Activated naive CD8-positive, alpha-beta T cell treated with anti-CD3 and anti-CD28 coated beads, Interleukin-2, amount 10 ng/mL, durations not matched to agents 7 days and 5 days (primary cell): ENCODE measurements at regions not wholly inside any gene's neighbourhood (a gene's known extent, or its start where the extent isn't known, plus 50 kb on each side); places are given as distances from the start of the nearest gene placed in this dataset.

Experiments
- ATAC-seq: fragments of 150-1000 bp; cut with Tn5 transposase; one replicate; pipeline ENCODE4 v1.10.0; 2021; ENCODE audit warnings: low read depth, moderate library complexity
- POLR2A ChIA-PET: fragments of 350-600 bp; sonication (Branson Sonifier 250); formaldehyde crosslinking; loops from one replicate; lab custom pipeline; 2021; ENCODE audit warnings: antibody characterized with exemption; lab: Charles Lee
- DNase-seq: peaks from one replicate; pipeline ENCODE4 v3.0.0; 2021
- H3K27ac Mint-ChIP-seq: one replicate; pipeline ENCODE4 v1.8.0; 2022; ENCODE audit warnings: mild to moderate bottlenecking, mixed read lengths
- H3K27me3 Mint-ChIP-seq: one replicate; pipeline ENCODE4 v1.8.0; 2022; ENCODE audit warnings: mild to moderate bottlenecking, moderate library complexity, mixed read lengths
- H3K36me3 Mint-ChIP-seq: one replicate; pipeline ENCODE4 v1.8.0; 2021; ENCODE audit warnings: mild to moderate bottlenecking, mixed read lengths
- H3K4me1 Mint-ChIP-seq: one replicate; pipeline ENCODE4 v1.8.0; 2021; ENCODE audit warnings: mixed read lengths
- H3K4me3 Mint-ChIP-seq: one replicate; pipeline ENCODE4 v1.8.0; 2022; ENCODE audit warnings: mild to moderate bottlenecking, moderate library complexity, mixed read lengths
- H3K9me3 Mint-ChIP-seq: one replicate; pipeline ENCODE4 v1.8.0; 2021; ENCODE audit warnings: mixed read lengths

DNA sequence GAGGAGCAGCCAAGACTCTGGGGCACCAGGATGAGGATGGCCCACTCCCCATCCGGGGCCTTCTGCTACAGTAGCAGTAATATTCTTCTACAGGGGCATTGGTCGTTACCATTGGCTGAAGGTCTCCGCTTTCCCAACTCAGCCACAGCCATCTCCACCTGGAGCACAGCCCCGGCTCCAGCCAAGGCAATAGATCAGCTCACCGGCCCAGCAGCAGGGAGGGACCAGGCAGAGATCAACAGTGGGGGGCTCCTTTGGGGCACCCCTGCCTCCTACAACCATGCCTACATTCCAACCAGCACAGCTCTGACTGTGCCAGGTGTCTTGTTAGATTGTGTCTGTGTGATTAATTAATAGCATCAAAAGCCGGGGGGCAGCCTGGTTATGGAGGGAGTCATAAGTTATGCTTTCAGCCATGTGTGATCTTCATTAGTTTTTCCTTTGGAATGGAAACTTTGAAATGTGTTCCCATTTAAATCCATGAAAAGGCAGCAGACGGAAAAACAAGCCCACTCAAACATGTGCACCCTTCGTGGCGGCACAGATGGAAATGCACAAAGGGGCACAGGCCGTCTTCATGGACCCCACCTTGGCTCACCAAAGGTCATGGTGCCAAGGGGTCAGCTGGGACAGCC is 68.6 kb upstream of the BZW1 start:
- POLR2A ChIA-PET, result no interaction called here

DNA sequence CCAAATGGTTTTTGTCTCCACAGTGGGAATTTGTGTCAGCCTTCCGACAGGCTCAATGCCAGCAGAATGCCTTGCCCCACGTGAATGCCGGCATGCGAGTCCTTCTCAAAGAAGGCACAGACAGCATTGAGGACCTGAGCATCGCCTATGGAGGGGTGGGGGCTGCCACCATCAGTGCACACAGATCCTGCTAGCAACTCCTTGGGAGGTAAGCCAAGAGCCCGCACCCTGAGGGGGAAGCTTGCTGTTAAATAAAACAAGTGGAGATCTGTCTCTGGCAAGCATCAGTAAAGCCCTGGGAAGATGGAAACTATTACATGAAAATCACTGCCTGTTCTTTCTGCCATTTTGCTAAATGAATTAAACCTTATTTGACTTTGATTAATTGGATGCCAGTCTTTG is 67.5 kb upstream of the BZW1 start:
- POLR2A ChIA-PET, result no interaction called here
- peaks cover 5% of the 10 kb centered on the region for H3K27me3 Mint-ChIP-seq

More for the DNA sequence above, 68.6 kb upstream of the BZW1 start:
- no peak overlapping the region for H3K4me3 Mint-ChIP-seq
- H3K27ac Mint-ChIP-seq, result no peak overlapping the region
- ATAC-seq, result no peak
- H3K27me3 Mint-ChIP-seq, result peaks cover 9% of the 10 kb centered on the region
- DNase-seq, result no peak
- no peaks in the 10 kb centered on the region for H3K4me1 Mint-ChIP-seq
- H3K36me3 Mint-ChIP-seq, result no peaks in the 10 kb centered on the region
- no peaks in the 10 kb centered on the region for H3K9me3 Mint-ChIP-seq

DNA sequence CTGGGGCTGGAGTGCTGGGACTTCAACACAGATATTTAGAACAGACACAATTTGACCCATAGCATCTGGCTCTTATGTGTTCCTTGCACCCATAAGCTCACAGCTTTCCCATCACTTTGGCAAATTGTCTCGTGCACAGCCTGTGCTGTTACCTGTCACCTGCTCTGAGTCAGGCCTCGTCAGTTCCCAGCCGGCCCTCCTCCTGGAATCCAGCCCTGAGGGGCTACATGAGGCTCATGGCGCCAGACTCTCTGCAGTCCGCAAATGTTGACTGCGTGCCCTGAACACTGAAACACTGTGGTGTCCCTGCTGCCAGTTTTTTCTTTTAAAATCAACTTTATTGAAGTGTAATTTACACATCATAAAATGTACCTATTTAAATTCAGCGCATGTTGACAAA is 65.4 kb upstream of the BZW1 start:
- Mint-ChIP-seq H3K4me1 (no peaks in the 10 kb centered on the region), H3K27me3 (no peaks in the 10 kb centered on the region), H3K4me3 (no peak overlapping the region), H3K36me3 (no peaks in the 10 kb centered on the region), H3K27ac (no peak overlapping the region), H3K9me3 (no peaks in the 10 kb centered on the region)
- DNase-seq (no peak), ATAC-seq (no peak)
- POLR2A ChIA-PET, result no interaction called here

More for the DNA sequence above, 67.5 kb upstream of the BZW1 start:
- Mint-ChIP-seq H3K4me3 (no peak overlapping the region), H3K36me3 (no peaks in the 10 kb centered on the region), H3K9me3 (no peaks in the 10 kb centered on the region), H3K4me1 (no peaks in the 10 kb centered on the region), H3K27ac (no peak overlapping the region)
- DNase-seq (no peak), ATAC-seq (no peak)

DNA sequence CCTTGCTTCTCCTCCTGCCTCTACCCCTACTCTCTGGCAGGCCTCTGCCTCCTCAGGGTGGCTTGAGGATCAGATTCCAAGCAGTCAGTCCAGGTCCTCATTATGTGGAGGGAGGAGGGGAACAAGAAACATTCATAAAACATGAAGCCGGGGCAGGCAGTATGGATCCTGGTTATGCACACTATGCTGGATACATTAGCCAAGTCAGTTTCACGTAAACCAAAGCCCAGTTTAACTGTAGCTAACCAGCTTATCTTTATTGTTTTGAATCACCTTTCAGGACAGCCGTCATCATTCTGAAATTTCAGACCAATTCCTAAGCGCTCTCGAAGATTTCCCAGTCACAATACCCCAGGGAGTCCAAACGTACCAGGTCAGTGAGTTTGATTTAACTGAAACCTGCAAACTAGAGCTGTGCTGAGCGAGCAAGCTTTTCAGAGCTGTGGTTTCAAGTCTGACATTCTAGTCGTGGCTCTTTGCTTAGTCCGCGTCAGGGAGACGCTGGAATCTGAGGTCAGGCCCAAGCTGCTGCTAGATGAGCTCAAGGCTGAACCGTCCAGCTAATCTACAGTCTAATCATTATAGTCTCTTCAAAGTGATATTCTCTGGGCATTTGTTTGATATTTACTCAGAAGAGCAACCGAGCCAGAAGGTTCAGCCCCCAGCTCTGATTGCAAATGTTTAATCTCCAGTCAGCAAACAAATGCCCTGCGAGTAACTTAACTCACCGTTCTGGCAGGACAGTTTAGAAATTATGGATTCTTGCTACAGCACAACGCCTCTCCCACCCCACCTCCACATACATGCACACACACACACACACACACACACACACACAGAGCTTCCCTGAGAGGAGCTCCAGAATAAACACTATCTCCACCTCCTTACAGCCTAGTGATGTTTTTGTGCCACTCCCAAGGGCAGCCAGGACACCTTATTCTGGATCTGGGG is 63.8 kb upstream of the BZW1 start:
- H3K9me3 Mint-ChIP-seq, result no peaks in the 10 kb centered on the region
- H3K27ac Mint-ChIP-seq, result no peak overlapping the region
- no peak for DNase-seq
- peaks cover 5% of the 10 kb centered on the region for H3K27me3 Mint-ChIP-seq
- POLR2A ChIA-PET, result interaction anchor here (1.3 kb wide), 1 partner anchor 35 kb away, joined by 3 read pairs; no protein-coding TSS in a partner anchor
- H3K36me3 Mint-ChIP-seq, result no peaks in the 10 kb centered on the region
- no peak overlapping the region for H3K4me3 Mint-ChIP-seq
- H3K4me1 Mint-ChIP-seq, result no peaks in the 10 kb centered on the region
- ATAC-seq, result no peak

DNA sequence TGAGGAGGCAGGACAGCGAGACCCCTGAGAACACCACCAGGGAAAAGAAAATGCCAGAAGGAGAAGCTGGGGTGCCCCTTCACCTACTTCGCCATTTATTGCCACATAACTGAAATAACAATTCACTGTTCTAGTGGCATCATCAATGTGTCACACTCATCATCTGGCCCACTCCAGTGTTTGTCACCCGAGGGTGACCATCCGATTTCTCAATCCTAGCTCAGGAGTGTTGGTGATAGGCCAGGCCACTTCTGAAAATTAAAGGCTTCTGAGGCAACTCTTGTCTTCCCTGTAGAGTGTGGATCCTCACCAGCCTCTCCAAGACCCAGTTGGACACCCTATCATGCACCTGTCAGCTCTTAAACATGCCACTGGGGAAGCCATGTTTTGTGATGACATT is 62.9 kb upstream of the BZW1 start:
- POLR2A ChIA-PET, result interaction anchor here (1.3 kb wide), 1 partner anchor 35 kb away, joined by 3 read pairs; no protein-coding TSS in a partner anchor
- H3K27ac Mint-ChIP-seq, result no peak overlapping the region
- H3K9me3 Mint-ChIP-seq, result no peaks in the 10 kb centered on the region
- DNase-seq (no peak), ATAC-seq (no peak)
- no peaks in the 10 kb centered on the region for H3K36me3 Mint-ChIP-seq
- H3K27me3 Mint-ChIP-seq, result peaks cover 5% of the 10 kb centered on the region
- no peak overlapping the region for H3K4me3 Mint-ChIP-seq
- H3K4me1 Mint-ChIP-seq, result no peaks in the 10 kb centered on the region

DNA sequence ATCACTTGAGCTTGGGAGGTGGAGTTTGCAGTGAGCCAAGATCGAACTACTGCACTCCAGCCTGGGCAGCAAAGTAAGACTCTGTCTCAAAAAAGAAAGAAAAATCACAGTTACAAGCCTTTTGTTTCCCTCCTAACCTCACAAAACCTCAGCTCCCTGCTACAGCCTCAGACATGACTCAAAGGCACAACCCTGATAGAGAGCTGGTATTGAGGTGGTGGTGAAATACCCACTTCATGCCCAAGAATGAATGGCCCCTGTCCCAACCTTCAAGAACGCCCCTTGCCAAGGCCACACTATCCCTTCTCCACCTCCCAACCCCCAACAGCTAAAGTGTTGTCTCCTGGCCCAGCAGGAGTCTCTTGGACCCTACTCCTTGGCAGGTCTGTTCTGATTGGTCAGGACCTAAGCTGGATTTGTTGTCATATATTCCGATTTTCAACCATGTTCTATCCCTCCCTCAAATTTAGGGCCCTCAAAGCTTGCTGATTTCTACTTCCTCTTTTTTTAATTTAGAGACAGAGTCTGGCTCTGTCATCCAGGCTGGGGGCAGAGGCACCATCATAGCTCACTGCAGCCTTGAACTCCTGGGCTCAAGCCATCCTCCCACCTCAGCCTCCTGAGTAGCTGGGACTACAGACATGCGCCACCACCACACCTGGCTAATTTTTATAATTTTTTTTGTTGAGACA is 61.9 kb upstream of the BZW1 start:
- no peak overlapping the region for H3K27ac Mint-ChIP-seq
- H3K4me3 Mint-ChIP-seq, result no peak overlapping the region
- ATAC-seq (no peak), DNase-seq (no peak)
- no peaks in the 10 kb centered on the region for H3K9me3 Mint-ChIP-seq
- POLR2A ChIA-PET, result no interaction called here
- H3K4me1 Mint-ChIP-seq, result no peaks in the 10 kb centered on the region
- H3K27me3 Mint-ChIP-seq, result peaks cover 7% of the 10 kb centered on the region
- no peaks in the 10 kb centered on the region for H3K36me3 Mint-ChIP-seq

DNA sequence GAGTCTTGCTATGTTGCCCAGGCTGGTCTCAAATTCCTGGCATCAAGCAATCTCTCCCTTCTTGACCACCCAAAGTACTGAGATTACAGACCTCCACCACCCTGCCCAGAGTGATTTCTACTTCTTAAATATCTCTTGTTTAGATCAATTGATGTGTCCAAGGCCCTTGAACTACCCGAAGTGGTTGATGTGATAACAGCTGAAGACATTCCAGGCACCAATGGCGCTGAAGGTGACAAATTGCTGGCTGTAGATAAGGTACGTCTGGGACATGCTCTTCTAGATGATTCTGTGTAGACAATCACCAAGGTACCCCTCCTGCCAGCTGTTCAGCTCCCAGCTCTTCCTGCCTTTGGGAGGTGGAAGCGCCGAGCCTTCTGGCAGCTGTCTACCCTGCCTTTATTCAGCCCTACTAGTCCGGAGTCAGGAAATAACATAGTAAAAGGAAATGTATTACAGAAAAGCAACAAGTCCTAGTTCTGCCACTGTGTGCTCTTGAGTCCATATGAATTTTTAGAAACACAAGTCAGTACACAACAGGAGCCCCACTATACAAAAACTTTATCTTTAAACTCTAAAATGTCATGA is 61.3 kb upstream of the BZW1 start:
- Mint-ChIP-seq H3K9me3 (no peaks in the 10 kb centered on the region), H3K4me1 (no peaks in the 10 kb centered on the region), H3K4me3 (no peak overlapping the region), H3K36me3 (no peaks in the 10 kb centered on the region), H3K27me3 (peaks cover 7% of the 10 kb centered on the region), H3K27ac (no peak overlapping the region)
- no peak for DNase-seq
- POLR2A ChIA-PET, result no interaction called here
- ATAC-seq, result no peak

DNA sequence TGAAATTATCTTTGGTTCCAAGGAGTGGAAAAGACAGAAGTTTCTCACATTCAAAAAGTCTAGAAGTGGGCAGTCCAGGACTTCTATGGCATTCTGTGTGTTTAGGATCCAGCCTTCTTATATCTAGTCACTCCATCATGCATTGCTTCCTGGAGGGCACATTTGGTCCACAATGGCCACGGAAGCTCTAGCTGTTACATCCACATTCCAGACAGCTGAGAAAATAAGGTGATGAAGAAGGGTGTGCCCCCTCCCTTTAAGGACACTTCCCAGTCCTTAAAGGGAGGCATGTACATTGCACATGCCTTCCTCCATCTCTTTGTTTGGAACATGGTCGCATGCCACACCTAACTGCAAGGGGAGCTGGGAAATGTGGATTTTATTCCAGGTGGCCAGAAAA is 59.9 kb upstream of the BZW1 start:
- H3K27ac Mint-ChIP-seq, result no peak overlapping the region
- H3K36me3 Mint-ChIP-seq, result no peaks in the 10 kb centered on the region
- no peak overlapping the region for H3K4me3 Mint-ChIP-seq
- DNase-seq, result no peak
- H3K27me3 Mint-ChIP-seq, result peaks cover 7% of the 10 kb centered on the region
- no peaks in the 10 kb centered on the region for H3K9me3 Mint-ChIP-seq
- no peaks in the 10 kb centered on the region for H3K4me1 Mint-ChIP-seq
- POLR2A ChIA-PET, result no interaction called here
- no peak for ATAC-seq

DNA sequence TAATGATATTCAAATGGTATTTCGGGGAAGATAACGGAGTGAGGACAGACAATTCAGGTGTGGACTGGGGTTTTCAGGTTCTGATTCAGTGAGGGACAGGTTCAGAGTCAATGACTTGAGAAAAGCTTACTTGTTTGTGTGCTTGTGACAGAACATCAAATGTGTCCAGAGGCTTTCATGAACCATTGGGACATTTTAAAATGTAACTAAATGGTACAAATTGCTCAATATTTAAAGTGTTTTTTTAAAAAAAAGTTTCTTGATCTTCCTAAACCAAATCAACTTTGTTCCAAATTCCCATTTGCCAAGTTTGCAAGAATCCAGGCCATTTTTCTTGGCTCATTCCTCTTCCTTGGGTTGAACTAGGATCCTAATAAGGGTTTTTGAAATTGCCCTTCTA is 59.4 kb upstream of the BZW1 start:
- POLR2A ChIA-PET, result no interaction called here
- Mint-ChIP-seq H3K36me3 (no peaks in the 10 kb centered on the region), H3K4me1 (no peaks in the 10 kb centered on the region), H3K27ac (no peak overlapping the region), H3K9me3 (no peaks in the 10 kb centered on the region), H3K27me3 (peaks cover 10% of the 10 kb centered on the region), H3K4me3 (no peak overlapping the region)
- no peak for DNase-seq
- ATAC-seq, result no peak

DNA sequence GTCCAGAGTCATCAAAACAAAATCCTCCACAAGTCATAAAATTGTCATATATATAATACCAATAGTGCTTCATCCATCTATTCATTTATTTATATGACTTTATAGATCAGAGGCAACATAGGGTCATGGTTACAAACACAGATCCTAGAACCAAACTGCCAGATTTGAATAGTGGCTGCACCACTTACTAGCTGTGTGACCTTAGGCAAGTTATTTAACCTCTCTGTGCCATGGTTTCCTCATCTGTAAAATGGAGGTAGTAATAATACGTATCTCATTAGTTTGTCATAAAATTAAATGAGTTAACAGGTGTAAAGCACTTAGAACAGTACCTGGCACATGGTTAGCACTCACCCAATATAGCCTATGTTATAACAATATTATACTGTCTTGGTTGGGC is 58.9 kb upstream of the BZW1 start:
- POLR2A ChIA-PET, result no interaction called here
- Mint-ChIP-seq H3K4me3 (no peak overlapping the region), H3K27ac (no peak overlapping the region), H3K27me3 (peaks cover 12% of the 10 kb centered on the region), H3K4me1 (no peaks in the 10 kb centered on the region), H3K9me3 (no peaks in the 10 kb centered on the region), H3K36me3 (no peaks in the 10 kb centered on the region)
- DNase-seq (no peak), ATAC-seq (no peak)

DNA sequence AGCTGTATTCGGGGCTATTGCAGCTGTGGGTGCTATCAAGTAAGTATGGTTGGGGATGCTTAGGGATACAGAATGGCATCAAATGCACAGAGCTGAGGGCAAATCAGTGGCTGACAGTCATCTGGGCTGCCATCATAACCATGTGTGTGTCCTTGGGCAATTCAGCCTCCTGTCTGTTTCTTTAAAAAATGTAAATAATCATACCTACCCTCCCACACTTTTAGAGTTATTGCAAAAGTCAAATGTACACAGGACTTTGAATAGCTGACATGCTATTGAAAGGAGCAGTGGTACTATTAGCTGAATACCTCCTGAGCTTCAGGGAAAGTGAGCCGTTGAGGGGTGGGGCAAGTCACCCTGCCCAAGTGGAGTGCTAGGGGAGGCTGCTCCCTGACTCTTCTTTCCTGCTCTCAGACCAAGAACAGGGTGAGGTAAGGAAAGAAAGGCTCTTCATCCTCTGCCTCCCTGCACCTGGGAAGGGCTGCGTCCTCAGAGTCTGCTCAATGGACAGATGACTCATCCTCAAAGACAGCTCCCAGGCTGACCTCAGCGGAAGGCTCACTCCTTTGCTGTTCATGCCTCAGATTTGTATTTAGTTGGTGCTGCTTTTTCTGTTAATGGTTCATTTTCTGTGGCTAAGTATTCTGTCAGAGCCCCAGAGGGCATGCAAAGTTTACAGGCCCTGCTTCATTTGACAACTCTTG is 54.9 kb upstream of the BZW1 start:
- POLR2A ChIA-PET, result no interaction called here
- no peaks in the 10 kb centered on the region for H3K36me3 Mint-ChIP-seq
- peaks cover 16% of the 10 kb centered on the region for H3K27me3 Mint-ChIP-seq
- DNase-seq, result no peak
- no peak overlapping the region for H3K4me3 Mint-ChIP-seq
- H3K27ac Mint-ChIP-seq, result no peak overlapping the region
- H3K4me1 Mint-ChIP-seq, result no peaks in the 10 kb centered on the region
- ATAC-seq, result no peak
- H3K9me3 Mint-ChIP-seq, result no peaks in the 10 kb centered on the region

DNA sequence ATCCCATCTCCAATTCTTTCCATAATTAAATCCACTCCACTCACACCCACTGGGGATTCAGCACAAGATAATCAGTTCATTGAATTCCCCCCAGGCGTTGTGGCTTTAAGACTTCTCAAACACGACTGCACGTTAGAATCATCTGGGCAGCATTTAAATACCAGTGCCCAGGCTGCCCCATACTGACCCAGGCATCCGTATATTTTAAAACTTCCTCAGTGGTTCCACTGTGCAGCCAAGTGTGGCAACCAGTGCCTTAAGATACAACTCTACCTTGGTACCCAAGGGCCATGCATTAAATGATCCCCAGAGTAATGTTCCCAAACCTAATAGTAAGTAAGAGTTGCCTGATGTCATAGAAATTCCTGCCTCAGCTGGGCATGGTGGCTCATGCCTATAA is 54.3 kb upstream of the BZW1 start:
- Mint-ChIP-seq H3K9me3 (no peaks in the 10 kb centered on the region), H3K27ac (no peak overlapping the region), H3K27me3 (peaks cover 14% of the 10 kb centered on the region), H3K36me3 (no peaks in the 10 kb centered on the region), H3K4me3 (no peak overlapping the region), H3K4me1 (no peaks in the 10 kb centered on the region)
- no peak for DNase-seq
- POLR2A ChIA-PET, result no interaction called here
- no peak for ATAC-seq

DNA sequence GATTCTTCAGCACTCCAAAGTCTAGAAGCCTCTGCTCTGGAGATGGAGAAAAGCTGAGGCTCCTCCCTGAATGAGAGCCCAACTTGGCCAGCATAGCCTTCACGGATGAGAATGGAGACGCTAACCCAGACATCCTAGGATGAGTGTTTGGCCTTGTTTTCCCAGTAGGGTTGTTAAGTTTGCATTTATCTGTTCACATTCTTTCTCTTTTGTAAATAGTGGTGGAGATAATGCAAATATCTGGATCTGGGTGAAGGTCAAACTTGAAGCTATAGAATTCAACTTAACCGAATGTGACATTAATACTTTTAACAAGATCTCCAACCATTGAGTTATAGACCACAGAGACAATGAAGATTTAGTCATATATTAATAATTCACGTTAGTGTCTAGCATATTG is 53.4 kb upstream of the BZW1 start:
- POLR2A ChIA-PET, result no interaction called here
- DNase-seq, result no peak
- Mint-ChIP-seq H3K36me3 (no peaks in the 10 kb centered on the region), H3K9me3 (no peaks in the 10 kb centered on the region), H3K27ac (no peak overlapping the region), H3K27me3 (peaks cover 11% of the 10 kb centered on the region), H3K4me1 (no peaks in the 10 kb centered on the region), H3K4me3 (no peak overlapping the region)
- ATAC-seq, result no peak
